ENCODE measurements at regions not wholly inside any gene's neighbourhood (a gene's known extent, or its start where the extent isn't known, plus 50 kb on each side); places are given as distances from the start of the nearest gene placed in this dataset.

- no peak for DNase-seq (ENCODE audit: low read depth, low spot score)
Measured at GRCh38 chr3:65233561-65233960, 545.8 kb upstream of the ADAMTS9 start.

GRCh38 chr3:65231544-65231943, 543.7 kb upstream of the ADAMTS9 start:
- no peak for DNase-seq (ENCODE audit: low read depth, low spot score)

DNA sequence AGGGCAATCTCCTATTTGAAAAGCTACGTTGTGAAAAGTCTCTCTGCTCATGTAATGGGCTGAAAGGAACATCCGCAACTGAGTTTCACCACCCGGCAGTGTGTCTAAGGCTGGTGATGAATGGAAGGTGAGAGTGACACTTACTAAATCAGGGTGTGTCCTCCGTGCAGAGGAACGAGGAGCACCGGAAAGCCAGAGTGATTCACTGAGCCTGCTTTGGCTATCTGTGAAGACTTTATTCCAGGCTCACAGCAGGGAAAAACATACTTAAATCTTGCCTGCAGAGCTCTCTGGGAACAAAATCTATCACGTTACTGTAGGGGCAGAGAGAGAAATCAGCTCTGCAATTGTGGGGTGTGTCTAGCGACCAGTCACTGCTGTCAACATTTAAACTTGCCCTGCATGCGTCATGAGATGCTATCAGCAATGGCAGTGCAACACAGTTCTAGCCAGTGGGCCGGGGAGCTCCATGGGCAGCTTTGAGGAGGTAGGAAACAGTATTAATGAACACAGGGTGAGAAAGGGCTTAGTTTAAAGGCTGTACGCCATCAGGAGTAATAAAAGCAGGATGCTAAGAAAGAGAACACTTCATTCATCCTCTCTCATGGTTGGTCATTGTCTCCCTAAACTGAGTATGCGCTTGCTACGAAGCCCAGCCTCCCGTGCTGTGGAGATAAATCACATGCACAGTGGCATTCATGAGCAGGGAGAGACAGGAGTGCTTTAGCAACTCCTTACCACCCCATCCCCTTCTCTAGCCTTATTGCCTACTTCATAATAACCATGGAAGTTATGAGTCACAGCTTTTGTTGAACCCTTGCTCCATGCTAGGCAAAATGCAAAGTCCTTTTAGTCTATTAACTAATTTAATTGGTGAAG, 542.7 kb upstream of the ADAMTS9 start:
- DNase-seq (ENCODE audit: low read depth, low spot score): no peak

DNA sequence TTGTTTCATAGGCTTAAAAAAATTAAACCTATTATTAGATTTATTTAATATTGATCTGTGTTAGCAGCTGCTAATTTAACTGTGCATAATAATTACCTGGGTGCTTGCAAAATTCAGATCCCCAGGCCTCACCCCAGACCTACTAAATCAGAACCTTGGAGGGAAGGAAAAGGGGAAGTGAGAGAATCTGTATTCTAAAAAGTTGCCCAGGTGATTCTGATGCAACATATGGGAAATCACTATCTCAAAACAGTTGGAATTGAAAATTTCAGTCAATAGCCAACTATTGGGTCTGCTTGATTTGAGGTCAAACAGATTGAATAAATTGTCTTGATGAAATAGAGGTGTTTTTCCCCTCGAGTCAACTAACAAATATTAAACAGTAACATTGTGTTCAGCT, 538.5 kb upstream of the ADAMTS9 start:
- no peak for DNase-seq (ENCODE audit: low read depth, low spot score)

DNA sequence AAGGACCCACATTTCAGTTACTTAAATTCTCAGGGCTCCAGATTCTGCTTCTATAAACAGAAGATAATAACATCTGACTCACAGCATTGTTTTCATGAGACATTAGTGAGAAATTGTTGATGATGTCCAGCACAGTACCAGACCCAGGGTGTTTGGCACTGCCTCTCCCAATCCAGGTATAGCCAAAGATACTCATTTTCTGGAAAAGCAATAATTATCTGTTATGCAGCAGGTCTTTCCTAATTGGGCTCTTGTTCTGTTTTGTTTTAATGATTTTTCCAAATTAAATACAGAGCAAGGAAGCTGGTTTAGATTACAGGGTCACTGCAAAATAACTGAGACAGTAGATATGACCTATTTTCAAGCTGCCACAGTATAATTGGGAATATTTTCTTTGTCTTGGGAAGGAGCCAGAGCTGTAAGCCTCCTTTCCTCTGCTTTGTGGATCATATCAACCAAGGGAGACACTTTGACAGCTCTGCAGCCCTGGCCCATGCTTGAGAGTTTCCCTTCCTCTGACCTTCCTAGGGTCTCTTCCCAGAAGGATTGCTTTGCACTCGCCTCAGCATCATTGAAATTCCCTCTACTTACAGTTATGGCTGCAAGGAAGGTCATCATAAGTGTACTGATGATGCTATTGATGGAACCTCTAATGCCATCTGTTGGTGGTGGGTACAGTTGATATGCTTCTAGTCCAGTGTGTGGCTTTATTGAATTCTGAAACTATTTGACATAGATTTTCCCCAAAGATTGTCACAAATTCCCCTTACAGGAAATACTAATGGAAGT, 522.4 kb upstream of the ADAMTS9 start:
- no peak for DNase-seq (ENCODE audit: low read depth, low spot score)

DNA sequence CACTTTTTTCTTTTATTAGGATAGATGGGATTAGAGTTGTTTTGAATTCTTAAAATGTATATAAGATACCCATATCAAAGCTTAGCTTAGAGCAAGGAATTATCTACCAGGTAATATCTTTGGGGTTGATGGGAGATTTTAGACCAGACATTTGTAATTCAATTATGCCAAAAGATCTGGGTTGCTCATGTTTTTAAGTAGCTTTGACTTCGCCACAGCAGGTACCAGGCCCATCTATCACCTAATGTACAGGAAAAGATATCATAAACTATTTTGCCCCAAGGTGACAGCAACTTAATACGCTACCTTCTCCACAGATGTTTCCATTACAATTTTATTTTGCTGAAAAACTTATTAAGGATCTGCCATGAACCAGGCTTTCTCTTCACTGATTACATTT, 514.6 kb upstream of the ADAMTS9 start:
- no peak for DNase-seq (ENCODE audit: low read depth, low spot score)

DNA sequence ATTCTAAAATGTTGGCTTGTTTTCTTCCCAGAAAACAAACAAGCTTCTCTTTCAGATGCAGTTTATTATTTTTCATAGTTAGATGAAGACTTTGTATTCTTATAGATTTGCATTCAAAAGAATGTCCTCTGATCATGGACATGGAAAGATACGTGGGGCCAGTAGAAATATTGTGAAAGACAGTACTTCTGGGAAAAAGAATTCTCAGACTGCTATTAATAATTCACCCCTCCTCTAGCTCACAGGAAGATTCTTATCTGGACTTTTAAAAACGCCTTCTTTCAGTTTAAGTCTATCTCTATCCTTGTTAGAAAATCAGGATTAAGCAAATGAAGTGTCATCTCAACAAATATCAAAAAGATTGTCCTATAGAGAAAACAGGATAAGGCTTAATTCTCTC, 514.1 kb upstream of the ADAMTS9 start:
- DNase-seq (ENCODE audit: low read depth, low spot score): no peak

DNA sequence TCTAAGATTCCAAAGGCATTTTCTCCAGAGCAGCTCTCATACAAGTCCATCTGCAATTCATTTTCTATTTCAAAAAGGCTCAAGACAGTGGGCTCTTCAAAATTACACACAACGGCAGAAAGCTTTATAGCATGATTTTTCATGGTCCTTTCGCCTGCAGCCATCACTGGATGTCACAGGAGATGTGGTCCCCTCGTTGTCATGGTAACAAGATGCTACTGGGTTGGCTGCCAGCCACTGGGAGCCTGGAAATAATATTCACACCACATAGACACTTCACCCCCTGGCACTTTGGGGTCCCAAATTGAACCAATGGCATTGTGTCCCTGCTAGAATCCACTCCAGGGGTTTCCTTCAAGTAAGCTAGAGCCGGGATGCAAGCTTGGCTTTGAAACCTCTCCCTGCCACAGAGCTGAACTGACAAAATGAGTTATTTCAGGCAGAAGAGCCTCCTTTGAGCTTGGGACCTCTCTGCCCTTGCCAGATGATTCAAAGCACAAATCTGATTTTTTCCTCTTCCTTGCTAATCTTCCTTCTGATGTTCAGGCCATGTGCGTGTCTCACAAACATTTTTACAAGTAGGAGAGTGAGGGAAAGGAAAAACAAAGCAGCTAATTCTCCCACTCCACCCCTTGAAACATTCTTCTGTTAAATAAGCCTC, 512.6 kb upstream of the ADAMTS9 start:
- DNase-seq (ENCODE audit: low read depth, low spot score): no peak

- no peak for DNase-seq (ENCODE audit: low read depth, low spot score)
Measured at GRCh38 chr3:65196663-65197062, 508.9 kb upstream of the ADAMTS9 start.

DNA sequence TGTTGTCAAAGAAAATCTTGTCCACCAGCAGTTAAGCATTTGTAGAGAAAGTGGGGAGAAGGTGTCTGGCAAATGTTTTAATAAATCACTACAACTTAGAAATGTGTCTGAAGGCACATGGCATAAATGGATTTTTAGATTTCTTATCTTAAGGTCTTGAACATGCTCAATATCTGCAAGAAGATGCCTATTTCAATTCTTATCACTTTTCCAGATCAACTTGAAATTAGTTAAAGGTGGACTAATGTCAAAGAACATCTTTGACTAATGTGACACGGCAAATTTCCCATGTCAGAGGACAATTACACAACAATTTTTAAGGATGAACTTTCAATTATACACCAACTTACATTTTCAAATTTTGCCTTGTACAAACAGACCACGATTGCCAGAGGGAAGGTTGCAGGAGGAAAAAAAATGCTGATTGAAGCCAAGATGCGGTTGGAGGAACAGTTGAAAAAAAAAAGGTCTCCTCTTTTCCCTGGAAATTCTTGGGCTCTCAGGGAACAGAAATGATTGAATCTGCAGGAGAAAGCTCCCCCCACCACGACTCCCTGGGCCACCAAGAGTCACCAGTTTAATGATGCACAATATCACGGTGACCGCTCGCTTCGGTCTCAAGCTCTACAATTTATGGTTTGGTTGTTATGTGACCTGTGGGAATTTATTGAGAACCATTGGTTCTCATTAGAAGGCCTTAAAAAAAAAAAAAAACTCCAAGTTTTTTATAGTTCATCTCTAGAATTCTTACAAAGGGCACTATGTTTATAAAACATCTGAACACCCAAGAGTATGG, 507.6 kb upstream of the ADAMTS9 start:
- no peak for DNase-seq (ENCODE audit: low read depth, low spot score)

DNA sequence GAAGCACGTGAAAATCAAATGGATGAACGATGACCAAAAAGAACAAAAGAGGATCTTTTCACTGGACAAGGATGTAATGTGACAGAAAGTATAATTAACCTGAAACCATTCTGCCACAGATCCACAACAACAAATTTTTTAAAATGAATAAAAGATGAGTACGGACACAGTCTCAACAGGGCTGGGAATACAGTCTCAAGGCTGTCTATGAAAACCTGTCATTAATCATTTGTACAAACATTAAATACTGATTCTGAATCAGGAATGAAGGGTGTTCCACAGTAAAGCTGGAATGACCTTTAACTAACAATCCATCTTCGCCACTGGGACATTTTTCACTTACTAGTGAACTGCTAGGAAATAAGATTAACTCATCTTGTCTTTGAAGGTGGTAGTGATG, 506.9 kb upstream of the ADAMTS9 start:
- no peak for DNase-seq (ENCODE audit: low read depth, low spot score)

- DNase-seq (ENCODE audit: low read depth, low spot score): no peak
Measured at GRCh38 chr3:65194047-65194714, 506.4 kb upstream of the ADAMTS9 start.

DNA sequence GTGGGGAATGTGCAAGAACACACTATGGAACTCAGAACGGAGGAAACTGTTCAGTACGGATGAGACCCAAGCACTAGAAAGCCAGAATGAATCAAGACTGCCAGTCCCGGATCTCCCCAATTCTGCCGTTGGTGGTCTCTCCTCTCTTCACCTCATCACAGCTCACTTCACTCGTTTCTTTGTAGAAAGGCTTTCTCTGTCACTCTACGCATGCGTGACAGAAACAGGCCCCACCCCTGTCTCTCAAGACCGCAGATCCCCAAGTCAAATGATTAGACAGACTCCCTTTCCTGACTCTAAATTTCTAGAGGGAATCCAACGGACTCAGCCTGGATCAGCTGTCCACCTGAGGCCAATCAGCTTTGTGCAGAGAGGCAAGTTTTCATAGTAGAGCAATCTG, 505.7 kb upstream of the ADAMTS9 start:
- DNase-seq (ENCODE audit: low read depth, low spot score): no peak

GRCh38 chr3:65190111-65190510, 502.3 kb upstream of the ADAMTS9 start:
- DNase-seq (ENCODE audit: low read depth, low spot score): no peak

GRCh38 chr3:65186268-65186667, 498.5 kb upstream of the ADAMTS9 start:
- no peak for DNase-seq (ENCODE audit: low read depth, low spot score)

- no peak for DNase-seq (ENCODE audit: low read depth, low spot score)
Measured at GRCh38 chr3:65182682-65183081, 494.9 kb upstream of the ADAMTS9 start.

- no peak for DNase-seq (ENCODE audit: low read depth, low spot score)
Measured at GRCh38 chr3:65182085-65182484, 494.3 kb upstream of the ADAMTS9 start.

GRCh38 chr3:65181391-65181871, 493.6 kb upstream of the ADAMTS9 start:
- no peak for DNase-seq (ENCODE audit: low read depth, low spot score)

DNA sequence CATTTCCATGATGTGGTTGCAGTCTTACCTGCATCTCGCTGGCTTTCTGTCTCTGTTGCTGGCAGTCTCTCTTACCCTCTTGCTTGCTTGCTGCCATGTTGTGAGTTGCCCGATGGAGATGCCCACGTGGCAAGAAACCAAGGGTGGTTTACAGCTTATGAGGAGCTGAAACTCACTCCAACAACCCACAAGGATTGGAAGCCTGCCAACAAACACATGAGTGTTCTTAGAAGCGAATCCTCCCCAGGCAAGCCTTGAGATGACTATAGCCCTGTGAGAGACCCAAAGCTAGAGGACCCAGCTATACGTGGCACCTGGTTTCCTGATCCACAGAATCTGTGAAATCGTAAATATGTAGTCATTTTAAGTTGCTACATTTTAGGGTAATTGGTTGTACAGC, 490.9 kb upstream of the ADAMTS9 start:
- DNase-seq (ENCODE audit: low read depth, low spot score): peak; percentile 18

DNA sequence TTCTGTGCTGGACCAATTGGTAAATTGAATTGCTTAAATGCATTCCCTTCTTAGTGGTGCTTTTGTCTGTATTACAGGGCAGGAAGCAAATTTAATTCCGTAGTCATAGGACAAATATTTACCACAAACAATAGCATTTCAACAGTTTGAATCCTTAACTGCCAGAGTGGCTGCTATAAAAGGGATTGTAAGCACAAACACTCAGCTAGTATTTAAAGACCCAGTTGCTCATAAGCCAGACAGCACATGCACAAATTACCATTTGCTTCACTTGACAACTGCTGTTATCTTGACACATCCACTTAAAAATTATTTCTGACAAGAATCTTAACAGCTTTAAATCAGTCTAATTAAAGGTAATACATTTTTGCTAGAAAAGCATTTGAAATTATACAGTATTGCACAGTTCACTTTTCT, 490.2 kb upstream of the ADAMTS9 start:
- DNase-seq (ENCODE audit: low read depth, low spot score): no peak

GRCh38 chr3:65174713-65175112, 486.9 kb upstream of the ADAMTS9 start:
- no peak for DNase-seq (ENCODE audit: low read depth, low spot score)
